Heart left ventricle (tissue), 16 donors: ENCODE measurements at regions not wholly inside any gene's neighbourhood (a gene's known extent, or its start where the extent isn't known, plus 50 kb on each side); places are given as distances from the start of the nearest gene placed in this dataset.

ENCODE experiments used
- ATAC-seq, 4 donors: fragments of 200-7000 bp; cut with Tn5 transposase; one replicate each; pipeline ENCODE4 v1.9.1; 2020 to 2022; ENCODE audit warnings: moderate library complexity in 4 of 4, mild to moderate bottlenecking in 3 of 4, moderate number of reproducible peaks in 1 of 4
- DNase-seq, 5 donors: peaks; one replicate each; pipeline ENCODE4 v3.0.0-alpha.2; 2020
- H3K27ac ChIP-seq, 12 donors: fragments of 200-600 bp; sonication (generic) in 4 of 12; one replicate each; pipeline versions ENCODE4 v1.5.0 to v1.8.0; 2016 to 2022; ENCODE audit warnings: mild to moderate bottlenecking in 2 of 12
- H3K27me3 ChIP-seq, 9 donors: fragments of 200-600 bp; sonication (generic) in 2 of 9; one replicate each; pipeline versions ENCODE4 v1.5.1 to v1.8.0; 2016 to 2022; ENCODE audit warnings: mild to moderate bottlenecking in 3 of 9
- H3K36me3 ChIP-seq, 9 donors: fragments of 200-600 bp; sonication (generic) in 2 of 9; one replicate each; pipeline versions ENCODE4 v1.5.0 to v1.8.0; 2018 to 2022; ENCODE audit warnings: mild to moderate bottlenecking in 2 of 9
- H3K4me1 ChIP-seq, 12 donors: fragments of 200-600 bp; sonication (generic) in 4 of 12; one replicate each; pipeline versions ENCODE4 v1.5.0 to v1.8.0; 2016 to 2022; ENCODE audit warnings: mild to moderate bottlenecking in 3 of 12
- H3K4me3 ChIP-seq, 12 donors: fragments of 200-600 bp; sonication (generic) in 4 of 12; one replicate each; pipeline versions ENCODE4 v1.5.0 to v1.8.0; 2017 to 2022; ENCODE audit warnings: mild to moderate bottlenecking in 9 of 12, moderate library complexity in 4 of 12
- H3K9me3 ChIP-seq, 12 donors: fragments of 200-600 bp; sonication (generic) in 4 of 12; one replicate each; pipeline versions ENCODE4 v1.5.0 to v1.8.0; 2016 to 2022; ENCODE audit warnings: mild to moderate bottlenecking in 1 of 12
- POLR2A ChIP-seq, 2 donors: fragments of 450-650 bp; IDR thresholded peaks; one replicate each; pipeline ENCODE4 v1.6.1; 2017; ENCODE audit warnings: antibody characterized with exemption in 2 of 2, mild to moderate bottlenecking in 2 of 2, moderate library complexity in 2 of 2
- WGBS, 4 donors: extraction: QIAGEN DNeasy Blood & Tissue Kit in 2 of 4; methylation state at CpG; one replicate each; pipeline versions ENCODE4 v1.1.5 to v1.1.7; 2013 to 2018; 5-methylcytosine and 5-hydroxymethylcytosine counted together
- intact Hi-C, 10 donors: fragments of 100-400 bp; cut with DNase I; formaldehyde crosslinking; loops; one replicate each; pipeline versions ENCODE4 v1.11.1 to v1.14.2; 2022
- TF ChIP-seq, protein P1 (sequence below), 12 donors: fragments of 200-600 bp; sonication (generic) in 4 of 12; IDR thresholded peaks; one replicate each; pipeline versions ENCODE4 v1.5.0 to v1.8.0; 2018 to 2022; ENCODE audit warnings: antibody characterized with exemption in 12 of 12, mild to moderate bottlenecking in 5 of 12
- donor health status: ischemic (EF 13 %, LVEDD 7.1; RV severe dilation, severe dysfunction).
- donor health status: healthy with polysubstance abuse.
- donor health status: DM: no; HTN: yes; CAD: no.
- donor health status: DM: no; HTN: no; CAD: no.
- donor health status: ischemic (EF 25% LVEDD 6.9; RV normal size, moderate dysfunction).
- donor health status: ischemic (EF 25% LVEDD 5.7; RV mildly dilated, moderate dysfunction).
- donor health status: healthy.
- donor health status: DM: yes; HTN: yes; CAD: no.
- donor health status: ischemic (EF 35%, LVEDD 5.7; RV mildly dilated, moderate dysfunction).
- donor health status: nonischemic (EF 11% LVEDD 7.7; RV severe dilation, severe dysfunction).
- donor health status: DM: yes; HTN: yes; CAD: no.
- donor health status: PGD.
- donor health status: ischemic (EF 29% LVEDD 5.4; RV normal size, mild dysfunction).
- donor health status: nonischemic (EF 23%, LVEDD 6.1; RV moderate dilation, normal function).

GRCh38 chr5:18238321-18238720, 604.1 kb downstream of the TAF11L14 start:
- 64 to 74% (median 71%) methylated on average over 2 of the region's 2 CpGs for WGBS, 4 donors
- TF ChIP-seq, protein P1, sequence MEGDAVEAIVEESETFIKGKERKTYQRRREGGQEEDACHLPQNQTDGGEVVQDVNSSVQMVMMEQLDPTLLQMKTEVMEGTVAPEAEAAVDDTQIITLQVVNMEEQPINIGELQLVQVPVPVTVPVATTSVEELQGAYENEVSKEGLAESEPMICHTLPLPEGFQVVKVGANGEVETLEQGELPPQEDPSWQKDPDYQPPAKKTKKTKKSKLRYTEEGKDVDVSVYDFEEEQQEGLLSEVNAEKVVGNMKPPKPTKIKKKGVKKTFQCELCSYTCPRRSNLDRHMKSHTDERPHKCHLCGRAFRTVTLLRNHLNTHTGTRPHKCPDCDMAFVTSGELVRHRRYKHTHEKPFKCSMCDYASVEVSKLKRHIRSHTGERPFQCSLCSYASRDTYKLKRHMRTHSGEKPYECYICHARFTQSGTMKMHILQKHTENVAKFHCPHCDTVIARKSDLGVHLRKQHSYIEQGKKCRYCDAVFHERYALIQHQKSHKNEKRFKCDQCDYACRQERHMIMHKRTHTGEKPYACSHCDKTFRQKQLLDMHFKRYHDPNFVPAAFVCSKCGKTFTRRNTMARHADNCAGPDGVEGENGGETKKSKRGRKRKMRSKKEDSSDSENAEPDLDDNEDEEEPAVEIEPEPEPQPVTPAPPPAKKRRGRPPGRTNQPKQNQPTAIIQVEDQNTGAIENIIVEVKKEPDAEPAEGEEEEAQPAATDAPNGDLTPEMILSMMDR (IDR thresholded peaks at IDR 0.05), result no peak
- TF ChIP-seq POLR2A (IDR thresholded peaks at IDR 0.05), result no peak

GRCh38 chr5:18240971-18241370, 606.7 kb downstream of the TAF11L14 start:
- no peak for TF ChIP-seq POLR2A (IDR thresholded peaks at IDR 0.05)
- TF ChIP-seq, protein P1 (IDR thresholded peaks at IDR 0.05), result no peak
- DNase-seq (no peak), ATAC-seq (no peak)
- no peaks in the 10 kb centered on the region for H3K27me3 ChIP-seq
- no peak overlapping the region for H3K27ac ChIP-seq
- H3K4me3 ChIP-seq, result no peak overlapping the region
- no peaks in the 10 kb centered on the region for H3K4me1 ChIP-seq
- 86 to 91% (median 90%) methylated on average over 1 of the region's 1 CpG for WGBS, 4 donors
- H3K36me3 ChIP-seq, result no peaks in the 10 kb centered on the region
- peaks cover 0 to 11% (median under 1%) of the 10 kb centered on the region in 12 donors for H3K9me3 ChIP-seq
- intact Hi-C loops, result no loop called here

More at GRCh38 chr5:18238321-18238720, 604.1 kb downstream of the TAF11L14 start:
- intact Hi-C loops, result no loop called here
- Histone ChIP-seq H3K36me3 (no peaks in the 10 kb centered on the region), H3K9me3 (peaks cover 0 to 5% (median 0%) of the 10 kb centered on the region in 12 donors), H3K27me3 (no peaks in the 10 kb centered on the region), H3K4me3 (no peak overlapping the region), H3K27ac (no peak overlapping the region), H3K4me1 (no peaks in the 10 kb centered on the region)
- ATAC-seq (no peak), DNase-seq (no peak)

DNA sequence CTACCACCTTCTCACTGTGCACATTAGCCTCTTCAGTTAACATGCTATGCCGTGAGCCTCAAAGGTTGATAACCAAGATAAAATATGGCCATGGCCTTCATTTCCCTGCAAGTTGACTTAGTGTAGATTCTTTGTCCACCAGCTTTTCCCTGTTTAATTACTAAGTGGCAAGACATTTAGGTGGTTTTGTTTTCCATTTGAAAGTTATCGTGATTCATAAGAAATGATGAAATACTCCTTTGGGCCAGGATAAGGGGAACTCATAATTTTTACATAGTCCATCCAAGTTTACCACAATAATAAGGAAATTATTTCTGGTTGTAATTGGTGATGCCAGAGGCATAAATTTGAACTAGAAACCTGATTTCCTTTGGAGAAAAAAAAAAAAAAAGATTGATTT, 609.6 kb downstream of the TAF11L14 start:
- Histone ChIP-seq H3K4me3 (no peak overlapping the region), H3K27ac (no peak overlapping the region), H3K36me3 (no peaks in the 10 kb centered on the region), H3K9me3 (peaks cover 0 to 17% (median 2%) of the 10 kb centered on the region in 12 donors), H3K27me3 (no peaks in the 10 kb centered on the region), H3K4me1 (no peaks in the 10 kb centered on the region)
- intact Hi-C loops, result no loop called here
- no peak for ATAC-seq
- TF ChIP-seq, protein P1 (IDR thresholded peaks at IDR 0.05), result no peak
- TF ChIP-seq POLR2A (IDR thresholded peaks at IDR 0.05), result no peak
- WGBS, 4 donors, result 77 to 86% (median 83%) methylated on average over 2 of the region's 2 CpGs
- no peak for DNase-seq

DNA sequence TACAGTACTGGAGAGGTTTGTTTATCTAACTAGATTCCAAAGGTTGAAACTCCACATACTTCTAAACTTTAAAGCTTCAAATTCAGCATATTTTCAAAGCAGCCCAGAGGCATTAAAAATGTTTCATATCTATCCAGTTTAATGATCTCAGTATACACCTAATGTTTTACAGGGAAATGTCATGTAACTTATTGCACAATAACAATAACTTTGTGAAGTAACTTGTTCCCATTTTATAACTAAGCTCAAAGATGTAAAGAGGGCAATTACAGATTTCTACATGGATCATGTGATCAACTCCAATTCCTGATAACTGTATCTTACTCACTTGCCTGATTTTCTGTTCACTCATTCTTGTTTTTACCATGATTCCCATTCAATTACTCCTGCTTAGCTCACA, 610.0 kb downstream of the TAF11L14 start:
- H3K27ac ChIP-seq, result no peak overlapping the region
- no peaks in the 10 kb centered on the region for H3K4me1 ChIP-seq
- H3K9me3 ChIP-seq, result peaks cover 0 to 17% (median 2%) of the 10 kb centered on the region in 12 donors
- ATAC-seq (no peak), DNase-seq (no peak)
- intact Hi-C loops, result no loop called here
- no peaks in the 10 kb centered on the region for H3K36me3 ChIP-seq
- no peak for TF ChIP-seq POLR2A (IDR thresholded peaks at IDR 0.05)
- TF ChIP-seq, protein P1 (IDR thresholded peaks at IDR 0.05), result no peak
- H3K4me3 ChIP-seq, result no peak overlapping the region
- no peaks in the 10 kb centered on the region for H3K27me3 ChIP-seq
